ENCODE measurements at regions not wholly inside any gene's neighbourhood (a gene's known extent, or its start where the extent isn't known, plus 50 kb on each side); places are given as distances from the start of the nearest gene placed in this dataset.

DNA sequence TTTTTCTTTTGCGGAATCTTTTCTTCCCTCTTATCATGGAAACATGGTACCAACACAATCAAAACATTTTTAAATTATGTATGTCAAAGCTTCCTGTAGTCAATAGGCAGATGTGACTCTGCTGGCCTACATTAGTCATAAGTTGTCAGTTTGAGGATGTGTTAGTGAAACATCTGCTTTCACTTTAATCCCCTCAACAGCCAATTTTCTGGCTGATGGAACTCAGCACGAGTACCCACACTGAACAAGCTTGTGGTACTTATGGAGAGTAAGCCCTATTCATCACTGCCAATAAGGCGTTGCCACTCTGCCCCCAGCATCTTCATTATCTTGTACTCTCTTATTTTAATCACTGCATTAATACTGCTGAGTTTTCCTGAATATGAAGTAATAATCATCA lies 1034.4 kb downstream of the CDH9 start:
- TF ChIP-seq, protein P1, sequence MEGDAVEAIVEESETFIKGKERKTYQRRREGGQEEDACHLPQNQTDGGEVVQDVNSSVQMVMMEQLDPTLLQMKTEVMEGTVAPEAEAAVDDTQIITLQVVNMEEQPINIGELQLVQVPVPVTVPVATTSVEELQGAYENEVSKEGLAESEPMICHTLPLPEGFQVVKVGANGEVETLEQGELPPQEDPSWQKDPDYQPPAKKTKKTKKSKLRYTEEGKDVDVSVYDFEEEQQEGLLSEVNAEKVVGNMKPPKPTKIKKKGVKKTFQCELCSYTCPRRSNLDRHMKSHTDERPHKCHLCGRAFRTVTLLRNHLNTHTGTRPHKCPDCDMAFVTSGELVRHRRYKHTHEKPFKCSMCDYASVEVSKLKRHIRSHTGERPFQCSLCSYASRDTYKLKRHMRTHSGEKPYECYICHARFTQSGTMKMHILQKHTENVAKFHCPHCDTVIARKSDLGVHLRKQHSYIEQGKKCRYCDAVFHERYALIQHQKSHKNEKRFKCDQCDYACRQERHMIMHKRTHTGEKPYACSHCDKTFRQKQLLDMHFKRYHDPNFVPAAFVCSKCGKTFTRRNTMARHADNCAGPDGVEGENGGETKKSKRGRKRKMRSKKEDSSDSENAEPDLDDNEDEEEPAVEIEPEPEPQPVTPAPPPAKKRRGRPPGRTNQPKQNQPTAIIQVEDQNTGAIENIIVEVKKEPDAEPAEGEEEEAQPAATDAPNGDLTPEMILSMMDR (IDR thresholded peaks at IDR 0.05; ENCODE audit: low read length), result no peak
- TF ChIP-seq EZH2 (optimal IDR thresholded peaks at IDR 0.05; ENCODE audit: low read depth, low read length), result no peak
- TF ChIP-seq EZH2phosphoT487 (IDR thresholded peaks at IDR 0.05; ENCODE audit: low read length), result no peak

Measured in MM.1S (cell line).